ENCODE measurements at regions not wholly inside any gene's neighbourhood (a gene's known extent, or its start where the extent isn't known, plus 50 kb on each side); places are given as distances from the start of the nearest gene placed in this dataset.
"Not testable (repeated sequence)": the region's sequence is repeated elsewhere in the genome, so short reads cannot be mapped to it uniquely, and the experiment has no call there.

GRCh38 chr5:99400571-99400970, 471.8 kb upstream of the CHD1 start:
- H3K36me3 Mint-ChIP-seq (ENCODE audit: insufficient read depth, unreplicated experiment); H3K36me3 ChIP-seq (ENCODE audit: control insufficient read depth, insufficient read depth, low read length); CTCF ChIA-PET; H3K9me3 Mint-ChIP-seq (ENCODE audit: unreplicated experiment); H3K4me1 ChIP-seq; H3K27ac Mint-ChIP-seq (ENCODE audit: unreplicated experiment); H3K4me3 ChIP-seq (ENCODE audit: low read depth, low read length); intact Hi-C loops (cut with micrococcal nuclease; ENCODE audit: unreplicated experiment); POLR2A ChIA-PET; H3K4me1 Mint-ChIP-seq (ENCODE audit: low read depth, unreplicated experiment); BruUV-seq (replicated peaks); H3K27me3 Mint-ChIP-seq (ENCODE audit: insufficient read depth, unreplicated experiment); H3K9me3 ChIP-seq; H3K4me3 Mint-ChIP-seq (ENCODE audit: unreplicated experiment); DNase-seq; H3K27me3 ChIP-seq (replicated peaks; ENCODE audit: control insufficient read depth, insufficient read depth, low read length): not testable (repeated sequence)

GRCh38 chr5:99398976-99399375, 470.2 kb upstream of the CHD1 start:
- CTCF ChIA-PET: no interaction called here
- no peak overlapping the region for H3K27ac Mint-ChIP-seq (ENCODE audit: unreplicated experiment)
- no TSS peak for BruUV-seq (replicated peaks)

GRCh38 chr5:99386406-99387077, 457.7 kb upstream of the CHD1 start:
- Histone ChIP-seq H3K9me3 (0 out of 2 replicates have a peak, but pooled peaks cover 5% of the 10 kb centered on the region), H3K4me1 (no peaks in the 10 kb centered on the region), H3K36me3 (ENCODE audit: control insufficient read depth, insufficient read depth, low read length) (no peaks in the 10 kb centered on the region), H3K27me3 (replicated peaks; ENCODE audit: control insufficient read depth, insufficient read depth, low read length) (no peaks in the 10 kb centered on the region), H3K4me3 (ENCODE audit: low read depth, low read length) (no peak overlapping the region)
- no peak for TF ChIP-seq CTCF (IDR thresholded peaks at IDR 0.05; ENCODE audit: insufficient read depth in 1 of 2, low read depth in 1 of 2, low read length in 1 of 2, severe bottlenecking in 1 of 2, unreplicated experiment in 1 of 2)
- Mint-ChIP-seq H3K4me3 (ENCODE audit: unreplicated experiment) (no peak overlapping the region), H3K36me3 (ENCODE audit: insufficient read depth, unreplicated experiment) (no peaks in the 10 kb centered on the region), H3K27ac (ENCODE audit: unreplicated experiment) (no peak overlapping the region), H3K27me3 (ENCODE audit: insufficient read depth, unreplicated experiment) (no peaks in the 10 kb centered on the region), H3K4me1 (ENCODE audit: low read depth, unreplicated experiment) (no peaks in the 10 kb centered on the region), H3K9me3 (ENCODE audit: unreplicated experiment) (no peaks in the 10 kb centered on the region)
- BruUV-seq (replicated peaks): no TSS peak
- ChIA-PET CTCF (no interaction called here), POLR2A (no interaction called here)
- DNase-seq: peak in 1 of 2 experiments; percentile 1
- intact Hi-C loops (cut with micrococcal nuclease; ENCODE audit: unreplicated experiment): no loop called here

More at GRCh38 chr5:99398976-99399375, 470.2 kb upstream of the CHD1 start:
- Histone ChIP-seq H3K4me1 (no peaks in the 10 kb centered on the region), H3K4me3 (ENCODE audit: low read depth, low read length) (no peak overlapping the region), H3K9me3 (no peaks in the 10 kb centered on the region), H3K27me3 (replicated peaks; ENCODE audit: control insufficient read depth, insufficient read depth, low read length) (no peaks in the 10 kb centered on the region), H3K36me3 (ENCODE audit: control insufficient read depth, insufficient read depth, low read length) (no peaks in the 10 kb centered on the region)
- no peak overlapping the region for H3K4me3 Mint-ChIP-seq (ENCODE audit: unreplicated experiment)
- intact Hi-C loops (cut with micrococcal nuclease; ENCODE audit: unreplicated experiment): no loop called here
- H3K9me3 Mint-ChIP-seq (ENCODE audit: unreplicated experiment): no peaks in the 10 kb centered on the region
- H3K4me1 Mint-ChIP-seq (ENCODE audit: low read depth, unreplicated experiment): peaks cover 6% of the 10 kb centered on the region
- POLR2A ChIA-PET: no interaction called here
- no peak for DNase-seq
- H3K27me3 Mint-ChIP-seq (ENCODE audit: insufficient read depth, unreplicated experiment): peaks cover 2% of the 10 kb centered on the region
- no peaks in the 10 kb centered on the region for H3K36me3 Mint-ChIP-seq (ENCODE audit: insufficient read depth, unreplicated experiment)
- no peak for TF ChIP-seq CTCF (IDR thresholded peaks at IDR 0.05; ENCODE audit: insufficient read depth in 1 of 2, low read depth in 1 of 2, low read length in 1 of 2, severe bottlenecking in 1 of 2, unreplicated experiment in 1 of 2)
